ENCODE measurements at regions not wholly inside any gene's neighbourhood (a gene's known extent, or its start where the extent isn't known, plus 50 kb on each side); places are given as distances from the start of the nearest gene placed in this dataset.
"Not testable (repeated sequence)": the region's sequence is repeated elsewhere in the genome, so short reads cannot be mapped to it uniquely, and the experiment has no call there.

GRCh38 chr21:35556536-35556935 lies 503.8 kb downstream of the SETD4 start (continued):
- no peak for TF ChIP-seq TSHZ2 (CRISPR knock-in tag; IDR thresholded peaks at IDR 0.05)
- TF ChIP-seq BACH2 (CRISPR knock-in tag; IDR thresholded peaks at IDR 0.05; ENCODE audit: borderline replicate concordance) = no peak
- TF ChIP-seq GLIS3 (CRISPR knock-in tag; IDR thresholded peaks at IDR 0.05) = no peak
- TF ChIP-seq ARNTL (CRISPR knock-in tag; IDR thresholded peaks at IDR 0.05; ENCODE audit: borderline replicate concordance, low read depth) = no peak

- ATAC-seq = not testable (repeated sequence)
Observed at GRCh38 chr21:35552483-35552882, 503.4 kb upstream of the RUNX1 start.

DNA sequence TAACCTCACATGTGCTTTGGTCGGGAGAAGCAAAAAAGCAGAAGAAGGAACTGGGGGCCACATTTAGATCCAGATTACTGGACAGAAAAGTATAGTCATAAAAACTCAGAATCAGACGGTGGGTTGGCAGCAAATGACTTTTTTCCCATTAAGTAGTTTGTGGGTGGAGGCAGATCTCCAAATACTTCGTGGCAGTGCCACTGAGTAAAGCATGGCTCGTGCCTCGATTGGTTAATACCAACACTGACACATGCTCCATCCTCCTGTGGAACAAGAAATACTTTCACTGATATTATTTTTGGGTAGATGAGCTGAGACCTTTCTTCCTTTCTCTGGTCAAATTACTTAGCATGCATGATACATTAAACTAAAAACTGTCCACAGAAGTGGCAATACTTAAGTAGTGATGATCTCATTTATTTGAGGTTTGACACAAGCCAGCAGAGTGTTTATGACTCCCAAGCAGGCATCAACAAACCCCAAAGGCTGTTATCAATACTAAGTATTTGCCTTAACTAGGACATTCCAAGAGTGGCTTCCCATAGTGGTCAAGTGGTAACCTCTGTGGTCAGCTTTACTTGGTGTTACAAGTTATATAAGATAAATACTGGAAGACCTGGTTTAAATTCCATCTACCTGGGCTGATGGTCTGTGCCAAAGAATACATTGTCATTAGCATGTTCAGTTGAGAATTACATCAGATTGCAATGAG lies 500.0 kb upstream of the RUNX1 start:
- ATAC-seq = no peak
- no peak for TF ChIP-seq ZC3H10 (CRISPR knock-in tag; IDR thresholded peaks at IDR 0.05)
- no peak for TF ChIP-seq CSDC2 (CRISPR knock-in tag; IDR thresholded peaks at IDR 0.05)
- no peak for TF ChIP-seq TOX (CRISPR knock-in tag; IDR thresholded peaks at IDR 0.05; ENCODE audit: borderline replicate concordance)
- TF ChIP-seq OSR1 (CRISPR knock-in tag; IDR thresholded peaks at IDR 0.05) = no peak
- no peak for TF ChIP-seq ARNTL (CRISPR knock-in tag; IDR thresholded peaks at IDR 0.05; ENCODE audit: borderline replicate concordance, low read depth)
- TF ChIP-seq TSHZ2 (CRISPR knock-in tag; IDR thresholded peaks at IDR 0.05) = no peak
- no peak for TF ChIP-seq BACH2 (CRISPR knock-in tag; IDR thresholded peaks at IDR 0.05; ENCODE audit: borderline replicate concordance)
- no peak for TF ChIP-seq ZNF8 (CRISPR knock-in tag; IDR thresholded peaks at IDR 0.05)
- TF ChIP-seq ISL1 (CRISPR knock-in tag; IDR thresholded peaks at IDR 0.05) = no peak
- no peak for TF ChIP-seq ZFP3 (CRISPR knock-in tag; IDR thresholded peaks at IDR 0.05)
- no peak for TF ChIP-seq CREB5 (CRISPR knock-in tag; IDR thresholded peaks at IDR 0.05; ENCODE audit: low read depth)
- TF ChIP-seq ESRRG (CRISPR knock-in tag; IDR thresholded peaks at IDR 0.05) = no peak

DNA sequence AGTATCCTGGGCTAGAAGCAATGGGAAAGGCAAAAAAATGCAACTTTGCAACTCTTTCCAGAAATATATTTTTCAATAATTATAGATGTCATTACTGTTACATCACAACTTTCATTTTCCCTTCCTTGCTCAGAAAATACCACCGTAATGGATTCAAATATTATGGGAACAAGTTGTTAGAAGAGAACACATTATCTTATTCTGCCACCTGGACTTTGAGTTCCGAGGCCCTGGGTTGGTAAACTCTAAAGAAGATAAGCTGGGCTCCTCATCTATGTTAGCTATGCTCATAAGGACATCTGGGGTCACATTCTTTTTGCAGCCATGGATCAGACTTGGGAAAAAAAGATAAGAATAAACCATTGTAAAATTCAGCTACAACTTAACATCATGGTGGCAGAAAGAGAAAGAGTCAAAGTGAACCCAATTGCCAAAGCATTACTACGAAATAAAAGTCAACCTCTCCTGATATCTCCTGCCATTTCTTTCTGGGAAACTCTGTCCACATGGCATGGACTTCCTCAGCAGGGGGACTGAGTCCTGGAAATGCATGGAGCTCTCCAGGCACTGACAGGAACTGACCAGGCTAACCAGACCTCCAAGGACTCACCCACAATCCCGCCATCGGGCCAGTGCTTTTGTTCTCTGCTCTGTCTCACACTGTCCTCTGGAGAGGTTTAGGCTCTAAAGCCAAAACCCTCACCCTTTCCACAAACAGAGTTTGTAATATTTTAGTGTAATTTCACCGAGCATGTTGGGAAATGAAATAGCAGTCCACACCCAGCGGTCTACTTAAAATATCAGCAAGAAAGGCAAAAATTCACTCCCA lies 499.1 kb upstream of the RUNX1 start:
- ATAC-seq = no peak
- TF ChIP-seq TCF4 (CRISPR knock-in tag; IDR thresholded peaks at IDR 0.05; ENCODE audit: borderline replicate concordance) (no peak), SNAI2 (CRISPR knock-in tag; IDR thresholded peaks at IDR 0.05) (no peak), GLIS3 (CRISPR knock-in tag; IDR thresholded peaks at IDR 0.05) (no peak), ISL1 (CRISPR knock-in tag; IDR thresholded peaks at IDR 0.05) (no peak), TSHZ2 (CRISPR knock-in tag; IDR thresholded peaks at IDR 0.05) (no peak), OSR1 (CRISPR knock-in tag; IDR thresholded peaks at IDR 0.05) (no peak), CREB5 (CRISPR knock-in tag; IDR thresholded peaks at IDR 0.05; ENCODE audit: low read depth) (no peak), POU6F1 (CRISPR knock-in tag; IDR thresholded peaks at IDR 0.05; ENCODE audit: borderline replicate concordance, low read depth) (no peak), ZFP3 (CRISPR knock-in tag; IDR thresholded peaks at IDR 0.05) (no peak), ARNTL (CRISPR knock-in tag; IDR thresholded peaks at IDR 0.05; ENCODE audit: borderline replicate concordance, low read depth) (no peak), BACH2 (CRISPR knock-in tag; IDR thresholded peaks at IDR 0.05; ENCODE audit: borderline replicate concordance) (no peak), ZNF8 (CRISPR knock-in tag; IDR thresholded peaks at IDR 0.05) (no peak), ZC3H10 (CRISPR knock-in tag; IDR thresholded peaks at IDR 0.05) (no peak), TOX (CRISPR knock-in tag; IDR thresholded peaks at IDR 0.05; ENCODE audit: borderline replicate concordance) (no peak), ZNF565 (CRISPR knock-in tag; conservative IDR thresholded peaks at IDR 0.05; ENCODE audit: low read depth) (no peak)

Data from SK-N-SH treated with all-trans-retinoic acid at 6 μM for 48 hours (cell line).